ENCODE measurements at regions not wholly inside any gene's neighbourhood (a gene's known extent, or its start where the extent isn't known, plus 50 kb on each side); places are given as distances from the start of the nearest gene placed in this dataset.

DNA sequence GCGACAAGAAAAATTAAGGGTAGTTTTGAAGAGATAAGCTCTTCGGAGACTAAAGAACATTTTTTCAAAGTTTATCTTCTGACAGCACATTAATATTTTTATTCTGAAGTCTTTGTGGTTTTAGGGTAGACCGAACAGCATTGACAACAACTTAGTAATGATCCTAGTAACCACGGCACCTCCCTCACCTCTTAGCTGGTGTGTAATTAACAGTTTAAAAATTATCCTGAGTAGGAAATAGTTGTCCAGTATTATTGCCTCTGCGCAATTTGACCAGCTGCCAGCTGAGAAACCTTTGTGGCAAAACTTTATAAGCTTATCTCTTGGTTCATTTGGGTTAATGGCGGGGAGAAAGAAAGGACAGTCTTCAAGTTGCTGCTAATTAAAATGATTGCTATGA lies 213.6 kb downstream of the CBLL2 start (continued):
- TF ChIP-seq BCLAF1 (IDR thresholded peaks at IDR 0.05) (no peak), YBX1 (IDR thresholded peaks at IDR 0.05) (no peak), ATF7 (IDR thresholded peaks at IDR 0.05; ENCODE audit: low read depth) (no peak), SMAD1 (IDR thresholded peaks at IDR 0.05; ENCODE audit: low read depth, partially characterized antibody) (no peak), SUPT20H (IDR thresholded peaks at IDR 0.05; ENCODE audit: borderline replicate concordance, control insufficient read depth, low read depth, low read length) (no peak)
- TF ChIP-seq, protein P1, sequence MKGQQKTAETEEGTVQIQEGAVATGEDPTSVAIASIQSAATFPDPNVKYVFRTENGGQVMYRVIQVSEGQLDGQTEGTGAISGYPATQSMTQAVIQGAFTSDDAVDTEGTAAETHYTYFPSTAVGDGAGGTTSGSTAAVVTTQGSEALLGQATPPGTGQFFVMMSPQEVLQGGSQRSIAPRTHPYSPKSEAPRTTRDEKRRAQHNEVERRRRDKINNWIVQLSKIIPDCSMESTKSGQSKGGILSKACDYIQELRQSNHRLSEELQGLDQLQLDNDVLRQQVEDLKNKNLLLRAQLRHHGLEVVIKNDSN (IDR thresholded peaks at IDR 0.05; ENCODE audit: borderline replicate concordance, extremely low read length, insufficient read depth, low read depth, low read length), result no peak
- TF ChIP-seq, protein P2, sequence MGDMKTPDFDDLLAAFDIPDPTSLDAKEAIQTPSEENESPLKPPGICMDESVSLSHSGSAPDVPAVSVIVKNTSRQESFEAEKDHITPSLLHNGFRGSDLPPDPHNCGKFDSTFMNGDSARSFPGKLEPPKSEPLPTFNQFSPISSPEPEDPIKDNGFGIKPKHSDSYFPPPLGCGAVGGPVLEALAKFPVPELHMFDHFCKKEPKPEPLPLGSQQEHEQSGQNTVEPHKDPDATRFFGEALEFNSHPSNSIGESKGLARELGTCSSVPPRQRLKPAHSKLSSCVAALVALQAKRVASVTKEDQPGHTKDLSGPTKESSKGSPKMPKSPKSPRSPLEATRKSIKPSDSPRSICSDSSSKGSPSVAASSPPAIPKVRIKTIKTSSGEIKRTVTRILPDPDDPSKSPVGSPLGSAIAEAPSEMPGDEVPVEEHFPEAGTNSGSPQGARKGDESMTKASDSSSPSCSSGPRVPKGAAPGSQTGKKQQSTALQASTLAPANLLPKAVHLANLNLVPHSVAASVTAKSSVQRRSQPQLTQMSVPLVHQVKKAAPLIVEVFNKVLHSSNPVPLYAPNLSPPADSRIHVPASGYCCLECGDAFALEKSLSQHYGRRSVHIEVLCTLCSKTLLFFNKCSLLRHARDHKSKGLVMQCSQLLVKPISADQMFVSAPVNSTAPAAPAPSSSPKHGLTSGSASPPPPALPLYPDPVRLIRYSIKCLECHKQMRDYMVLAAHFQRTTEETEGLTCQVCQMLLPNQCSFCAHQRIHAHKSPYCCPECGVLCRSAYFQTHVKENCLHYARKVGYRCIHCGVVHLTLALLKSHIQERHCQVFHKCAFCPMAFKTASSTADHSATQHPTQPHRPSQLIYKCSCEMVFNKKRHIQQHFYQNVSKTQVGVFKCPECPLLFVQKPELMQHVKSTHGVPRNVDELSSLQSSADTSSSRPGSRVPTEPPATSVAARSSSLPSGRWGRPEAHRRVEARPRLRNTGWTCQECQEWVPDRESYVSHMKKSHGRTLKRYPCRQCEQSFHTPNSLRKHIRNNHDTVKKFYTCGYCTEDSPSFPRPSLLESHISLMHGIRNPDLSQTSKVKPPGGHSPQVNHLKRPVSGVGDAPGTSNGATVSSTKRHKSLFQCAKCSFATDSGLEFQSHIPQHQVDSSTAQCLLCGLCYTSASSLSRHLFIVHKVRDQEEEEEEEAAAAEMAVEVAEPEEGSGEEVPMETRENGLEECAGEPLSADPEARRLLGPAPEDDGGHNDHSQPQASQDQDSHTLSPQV (IDR thresholded peaks at IDR 0.05), result no peak
